ENCODE measurements at regions not wholly inside any gene's neighbourhood (a gene's known extent, or its start where the extent isn't known, plus 50 kb on each side); places are given as distances from the start of the nearest gene placed in this dataset.

- Histone ChIP-seq H3K9me3 (ENCODE audit: low read length) (peaks cover 20% of the 10 kb centered on the region), H3K79me2 (ENCODE audit: insufficient read depth, low read length) (no peaks in the 10 kb centered on the region), H3K4me2 (ENCODE audit: low read depth, low read length) (no peak overlapping the region), H4K20me1 (ENCODE audit: insufficient read depth, low read length) (no peaks in the 10 kb centered on the region), H3K27ac (ENCODE audit: extremely low read length, insufficient read depth, low read length) (no peak overlapping the region), H3K4me3 (replicated peaks in 1 of 3; ENCODE audit: insufficient read depth in 1 of 3, low read depth in 2 of 3, low read length in 3 of 3) (no peak overlapping the region), H3K4me1 (ENCODE audit: insufficient read depth, low read length) (no peaks in the 10 kb centered on the region), H3K36me3 (replicated peaks in 1 of 2; ENCODE audit: control insufficient read depth in 1 of 2, insufficient read depth in 2 of 2, low read length in 2 of 2) (no peaks in the 10 kb centered on the region), H3K9ac (ENCODE audit: insufficient read depth, low read depth, low read length) (no peak overlapping the region), H2AFZ (ENCODE audit: low read length) (no peak overlapping the region), H3K27me3 (ENCODE audit: control insufficient read depth in 1 of 2, insufficient read depth in 2 of 2, low read length in 2 of 2) (no peaks in the 10 kb centered on the region)
- FAIRE-seq (no peak), DNase-seq (ENCODE audit: low spot score) (no peak), ATAC-seq (no peak)
- in situ Hi-C loops (cut with HindIII; ENCODE audit: extremely low pct_ligation_motif_present, low pct_unique_long_range_greater_than_20kb) = no loop called here
- BruUV-seq (replicated peaks) = no TSS peak
- ChIA-PET POLR2A (no interaction called here), CTCF (ENCODE audit: low intra/inter-chr PET ratio, low total read pairs) (no interaction called here)
- TF ChIP-seq KLF13 (CRISPR knock-in tag; IDR thresholded peaks at IDR 0.05) (no peak), NKX3-1 (CRISPR knock-in tag; IDR thresholded peaks at IDR 0.05) (no peak), NR1H2 (CRISPR knock-in tag; IDR thresholded peaks at IDR 0.05; ENCODE audit: borderline replicate concordance, low read depth) (no peak), ZFP1 (CRISPR knock-in tag; IDR thresholded peaks at IDR 0.05) (no peak), ZNF513 (CRISPR knock-in tag; conservative IDR thresholded peaks at IDR 0.05) (no peak), HDAC1 (CRISPR knock-in tag; IDR thresholded peaks at IDR 0.05) (no peak), HNRNPL (IDR thresholded peaks at IDR 0.05; ENCODE audit: low read depth, low read length) (no peak), MLXIP (CRISPR knock-in tag; IDR thresholded peaks at IDR 0.05; ENCODE audit: borderline replicate concordance) (no peak), ZNF281 (CRISPR knock-in tag; IDR thresholded peaks at IDR 0.05; ENCODE audit: borderline replicate concordance) (no peak), MZF1 (CRISPR knock-in tag; IDR thresholded peaks at IDR 0.05; ENCODE audit: borderline replicate concordance) (no peak), CREBL2 (CRISPR knock-in tag; IDR thresholded peaks at IDR 0.05; ENCODE audit: borderline replicate concordance) (no peak)
- WGBS (ENCODE audit: low lambda C conversion rate) = 0% methylated on average over 3 of the region's 3 CpGs
- intact Hi-C loops (cut with micrococcal nuclease; ENCODE audit: unreplicated experiment) = no loop called here
These were observed 1785.4 kb downstream of the LRRC4C start for GRCh38 chr11:39674024-39674423.
